Thymus (tissue), 11 donors: ENCODE measurements at regions not wholly inside any gene's neighbourhood (a gene's known extent, or its start where the extent isn't known, plus 50 kb on each side); places are given as distances from the start of the nearest gene placed in this dataset.

Experiments
- DNase-seq, 9 donors: peaks; one replicate each; pipeline ENCODE4 v3.0.0-alpha.2; 2013; ENCODE audit warnings: low spot score in 9 of 9, low read depth in 6 of 9, missing footprints in 1 of 9
- H3K27ac ChIP-seq, 2 donors: one replicate each; pipeline ENCODE4 v1.5.1; 2013; ENCODE audit warnings: control low read depth in 1 of 2, low read depth in 1 of 2, low read length in 1 of 2, mild to moderate bottlenecking in 1 of 2, moderate library complexity in 1 of 2
- H3K27me3 ChIP-seq, 2 donors: one replicate each; pipeline ENCODE4 v1.5.1; 2013; ENCODE audit warnings: low read length in 1 of 2; ENCODE audit not compliant: control insufficient read depth in 2 of 2, insufficient read depth in 1 of 2
- H3K36me3 ChIP-seq, 2 donors: one replicate each; pipeline ENCODE4 v1.5.1; 2013; ENCODE audit warnings: low read length in 1 of 2, mild to moderate bottlenecking in 1 of 2, moderate library complexity in 1 of 2; ENCODE audit not compliant: control insufficient read depth in 2 of 2, insufficient read depth in 2 of 2
- H3K4me1 ChIP-seq, 2 donors: one replicate each; pipeline ENCODE4 v1.5.1; 2013; ENCODE audit warnings: low read length in 2 of 2; ENCODE audit not compliant: control insufficient read depth in 2 of 2, insufficient read depth in 2 of 2
- H3K4me3 ChIP-seq, 2 donors: one replicate each; pipeline ENCODE4 v1.5.1; 2013; ENCODE audit warnings: low read length in 2 of 2, control low read depth in 1 of 2, mild to moderate bottlenecking in 1 of 2
- H3K9me3 ChIP-seq, 2 donors: one replicate each; pipeline ENCODE4 v1.5.1; 2013; ENCODE audit warnings: low read length in 1 of 2, mild to moderate bottlenecking in 1 of 2; ENCODE audit not compliant: control insufficient read depth in 2 of 2, insufficient read depth in 1 of 2
- WGBS: extraction: QIAGEN DNeasy Blood & Tissue Kit; methylation state at CpG from one replicate; pipeline ENCODE4 v1.1.7; 2013; 5-methylcytosine and 5-hydroxymethylcytosine counted together
- donor health status: healthy.

GRCh38 chr14:38749936-38750335 lies 353.1 kb downstream of the SEC23A start:
- Histone ChIP-seq H3K4me1 (no peaks in the 10 kb centered on the region), H3K9me3 (no peaks in the 10 kb centered on the region), H3K27me3 (no peaks in the 10 kb centered on the region), H3K4me3 (no peak overlapping the region), H3K36me3 (no peaks in the 10 kb centered on the region), H3K27ac (no peak overlapping the region)
- DNase-seq, result no peak
- 91% methylated on average over 3 of the region's 3 CpGs for WGBS

- no peaks in the 10 kb centered on the region for H3K36me3 ChIP-seq
- no peak for DNase-seq
- H3K9me3 ChIP-seq, result no peaks in the 10 kb centered on the region
- no peaks in the 10 kb centered on the region for H3K4me1 ChIP-seq
- H3K4me3 ChIP-seq, result no peak overlapping the region
- WGBS, result 75% methylated on average over 1 of the region's 1 CpG
- H3K27ac ChIP-seq, result no peak overlapping the region
- no peaks in the 10 kb centered on the region for H3K27me3 ChIP-seq
Observed at GRCh38 chr14:38745861-38746260, 357.2 kb downstream of the SEC23A start.

DNA sequence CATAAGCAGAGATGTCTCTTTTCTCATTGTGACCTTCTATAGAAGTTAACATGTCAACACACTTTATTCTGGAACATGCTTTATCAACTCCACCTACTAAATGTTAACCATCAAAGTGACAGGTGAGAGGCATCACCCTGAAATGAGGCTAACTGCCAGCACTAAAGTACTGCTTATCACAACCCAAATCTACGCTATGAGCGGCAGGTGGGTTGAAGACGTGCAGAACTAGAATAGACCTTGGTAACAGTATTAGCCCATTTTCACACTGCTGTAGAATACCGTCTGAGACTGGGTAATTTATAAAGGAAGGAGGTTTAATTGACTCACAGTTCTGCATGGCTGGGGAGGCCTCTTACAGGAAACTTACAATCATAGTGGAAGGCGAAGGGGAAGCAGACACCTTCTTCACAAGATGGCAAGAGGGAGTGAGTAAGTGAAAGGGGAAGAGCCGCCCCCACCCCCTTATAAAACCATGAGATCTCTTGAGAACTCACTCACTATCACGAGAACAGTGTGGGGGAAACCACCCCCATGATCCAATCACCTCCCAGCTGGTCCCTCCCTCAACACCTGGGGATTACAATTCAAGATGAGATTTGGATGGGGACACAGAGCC lies 359.0 kb downstream of the SEC23A start:
- no peaks in the 10 kb centered on the region for H3K9me3 ChIP-seq
- no peaks in the 10 kb centered on the region for H3K36me3 ChIP-seq
- DNase-seq, result peak in 8 of 9 donors; percentile 45 to 81 (median 57)
- H3K27me3 ChIP-seq, result no peaks in the 10 kb centered on the region
- H3K27ac ChIP-seq, result peak overlapping the region in 1 of 2 donors; percentile 78
- H3K4me1 ChIP-seq, result no peaks in the 10 kb centered on the region
- WGBS, result 86% methylated on average over 7 of the region's 7 CpGs
- H3K4me3 ChIP-seq, result no peak overlapping the region

DNA sequence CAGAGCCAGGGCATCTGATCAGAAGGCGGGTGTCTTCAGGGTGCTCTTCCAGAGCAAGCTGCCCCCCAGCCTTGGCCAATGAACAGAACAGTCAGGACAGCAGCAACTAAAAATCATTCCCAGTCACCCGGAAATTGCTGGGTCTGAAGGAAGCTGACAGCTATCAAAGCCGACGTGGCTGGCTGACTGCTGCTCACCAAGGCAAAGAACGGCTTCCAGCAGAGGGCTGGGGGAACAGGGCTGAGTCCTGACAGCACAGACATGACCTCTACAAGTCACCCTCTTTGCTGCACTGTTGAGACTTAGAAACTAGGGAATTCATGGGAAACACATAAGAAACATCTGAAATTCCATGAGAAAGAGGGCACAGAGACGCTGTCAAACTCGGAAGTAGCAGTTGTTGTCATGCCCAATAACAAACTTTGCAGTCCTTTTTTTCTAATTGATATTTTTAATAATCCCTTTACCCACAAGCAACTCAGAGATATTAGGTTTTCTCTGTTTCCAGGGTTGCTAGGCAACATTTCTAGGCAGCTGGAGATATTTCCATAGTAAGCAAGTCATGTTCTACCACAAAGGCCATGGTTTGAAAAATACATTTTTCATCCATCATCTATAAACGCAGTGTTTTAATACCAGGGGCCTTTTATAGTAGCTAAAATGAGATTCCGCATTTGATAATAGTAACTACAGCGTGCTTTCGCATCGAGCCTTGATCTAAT lies 365.2 kb downstream of the SEC23A start:
- peaks cover 0 to 3% of the 10 kb centered on the region in 2 donors for H3K9me3 ChIP-seq
- H3K4me3 ChIP-seq, result no peak overlapping the region
- 90% methylated on average over 12 of the region's 12 CpGs for WGBS
- H3K27me3 ChIP-seq, result no peaks in the 10 kb centered on the region
- H3K4me1 ChIP-seq, result peaks cover 0 to 3% of the 10 kb centered on the region in 2 donors
- no peaks in the 10 kb centered on the region for H3K36me3 ChIP-seq
- H3K27ac ChIP-seq, result no peak overlapping the region
- no peak for DNase-seq

GRCh38 chr14:38735005-38735404 lies 368.0 kb downstream of the SEC23A start:
- H3K36me3 ChIP-seq, result no peaks in the 10 kb centered on the region
- no peaks in the 10 kb centered on the region for H3K27me3 ChIP-seq
- H3K9me3 ChIP-seq, result peaks cover 0 to 3% of the 10 kb centered on the region in 2 donors
- peak in 6 of 9 donors; percentile 32 to 76 (median 52) for DNase-seq
- 81% methylated on average over 5 of the region's 5 CpGs for WGBS
- H3K27ac ChIP-seq, result peak overlapping the region in 1 of 2 donors; percentile 56
- no peak overlapping the region for H3K4me3 ChIP-seq
- peaks cover 0 to 3% of the 10 kb centered on the region in 2 donors for H3K4me1 ChIP-seq

DNA sequence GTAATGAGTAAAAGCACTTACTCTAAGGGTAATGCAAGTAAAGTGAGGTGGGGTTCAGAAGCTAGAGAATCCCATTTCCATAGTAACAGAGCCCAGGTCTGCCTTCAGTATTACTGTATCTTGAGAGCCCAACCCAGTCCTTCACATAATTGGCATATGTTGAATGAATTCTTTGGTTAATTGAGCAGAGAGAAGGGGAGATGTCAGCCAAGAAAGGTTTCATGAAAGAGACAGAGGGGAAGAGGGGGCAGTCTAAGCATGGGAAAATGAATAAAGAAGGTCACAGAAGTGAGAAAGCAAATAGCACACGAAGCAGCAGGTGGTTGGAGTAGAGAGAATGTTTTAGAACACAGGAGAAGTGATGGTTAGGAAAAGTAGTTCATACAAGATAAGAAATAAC lies 371.1 kb downstream of the SEC23A start:
- H3K4me1 ChIP-seq, result peaks cover 0 to 3% of the 10 kb centered on the region in 2 donors
- H3K4me3 ChIP-seq, result no peak overlapping the region
- no peaks in the 10 kb centered on the region for H3K27me3 ChIP-seq
- H3K9me3 ChIP-seq, result peaks cover 0 to 3% of the 10 kb centered on the region in 2 donors
- 67% methylated on average over 1 of the region's 1 CpG for WGBS
- DNase-seq, result peak in 1 of 9 donors; percentile 40
- no peak overlapping the region for H3K27ac ChIP-seq
- no peaks in the 10 kb centered on the region for H3K36me3 ChIP-seq

DNA sequence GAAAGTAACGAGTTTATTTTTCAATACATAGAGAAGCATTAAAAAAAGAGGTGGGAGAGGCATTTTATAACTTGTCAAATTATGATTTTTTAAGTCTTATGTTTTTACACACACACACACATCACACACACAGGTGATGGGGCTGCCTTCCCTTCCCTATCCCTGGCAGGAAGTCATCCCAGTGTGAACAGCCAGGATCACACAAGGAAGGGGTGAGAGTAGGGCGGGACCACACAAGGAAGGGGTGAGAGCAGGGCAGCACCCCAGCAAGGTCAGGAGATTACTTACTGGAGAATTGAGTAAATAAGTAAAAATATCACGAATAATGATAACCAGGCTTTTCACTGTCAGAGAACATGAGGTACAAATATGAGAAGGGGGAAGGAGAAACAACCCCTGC lies 372.6 kb downstream of the SEC23A start:
- no peak overlapping the region for H3K4me3 ChIP-seq
- no peaks in the 10 kb centered on the region for H3K36me3 ChIP-seq
- no peak overlapping the region for H3K27ac ChIP-seq
- H3K27me3 ChIP-seq, result no peaks in the 10 kb centered on the region
- peaks cover 0 to 3% of the 10 kb centered on the region in 2 donors for H3K9me3 ChIP-seq
- 84% methylated on average over 3 of the region's 3 CpGs for WGBS
- H3K4me1 ChIP-seq, result peaks cover 0 to 3% of the 10 kb centered on the region in 2 donors
- DNase-seq, result no peak

DNA sequence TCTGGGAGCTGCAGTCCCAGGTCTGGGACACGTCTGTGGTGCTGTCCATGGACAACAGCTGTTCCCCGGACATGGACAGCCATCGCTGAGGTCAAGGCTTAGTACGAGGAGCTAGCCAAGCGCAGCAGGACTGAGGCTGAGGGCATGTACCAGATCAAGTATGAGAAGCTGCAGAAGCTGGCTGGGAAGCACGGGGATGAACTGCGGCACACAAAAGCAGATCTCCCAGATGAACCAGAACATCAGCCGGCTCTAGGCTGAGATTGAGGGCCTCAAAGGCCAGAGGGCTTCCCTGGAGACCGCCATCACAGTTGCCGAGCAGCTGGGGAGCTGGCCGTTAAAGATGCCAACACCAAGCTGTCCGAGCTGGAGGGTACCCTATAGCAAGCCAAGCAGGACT lies 375.3 kb downstream of the SEC23A start:
- WGBS, result 97% methylated on average over 12 of the region's 12 CpGs

DNA sequence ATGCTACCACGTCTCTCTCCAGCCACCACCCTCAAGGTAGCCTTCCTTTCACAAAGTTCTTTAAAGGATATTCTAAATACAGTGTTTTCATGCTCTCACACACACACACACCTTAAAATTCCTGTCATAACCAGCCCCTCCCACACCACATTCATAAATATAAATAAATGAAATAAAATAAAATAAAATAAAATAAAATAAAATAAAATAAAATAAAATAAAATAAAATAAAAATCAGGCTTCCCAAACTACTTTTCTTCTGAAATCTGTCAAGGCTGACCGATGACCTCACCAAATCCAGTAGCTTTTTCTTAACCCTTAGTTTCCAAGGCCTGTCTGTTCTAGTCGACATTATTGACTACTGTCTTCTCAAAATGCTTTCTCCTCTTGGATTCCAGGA lies 378.4 kb downstream of the SEC23A start:
- Histone ChIP-seq H3K4me1 (no peaks in the 10 kb centered on the region), H3K4me3 (no peak overlapping the region), H3K36me3 (no peaks in the 10 kb centered on the region), H3K27ac (no peak overlapping the region), H3K27me3 (no peaks in the 10 kb centered on the region), H3K9me3 (no peaks in the 10 kb centered on the region)
- DNase-seq, result no peak
- 94% methylated on average over 3 of the region's 3 CpGs for WGBS

More for the DNA sequence above, 375.3 kb downstream of the SEC23A start:
- H3K27ac ChIP-seq, result no peak overlapping the region
- no peak for DNase-seq
- no peaks in the 10 kb centered on the region for H3K27me3 ChIP-seq
- H3K4me3 ChIP-seq, result no peak overlapping the region
- no peaks in the 10 kb centered on the region for H3K9me3 ChIP-seq
- no peaks in the 10 kb centered on the region for H3K4me1 ChIP-seq
- H3K36me3 ChIP-seq, result no peaks in the 10 kb centered on the region
